ENCODE measurements at regions not wholly inside any gene's neighbourhood (a gene's known extent, or its start where the extent isn't known, plus 50 kb on each side); places are given as distances from the start of the nearest gene placed in this dataset.

DNA sequence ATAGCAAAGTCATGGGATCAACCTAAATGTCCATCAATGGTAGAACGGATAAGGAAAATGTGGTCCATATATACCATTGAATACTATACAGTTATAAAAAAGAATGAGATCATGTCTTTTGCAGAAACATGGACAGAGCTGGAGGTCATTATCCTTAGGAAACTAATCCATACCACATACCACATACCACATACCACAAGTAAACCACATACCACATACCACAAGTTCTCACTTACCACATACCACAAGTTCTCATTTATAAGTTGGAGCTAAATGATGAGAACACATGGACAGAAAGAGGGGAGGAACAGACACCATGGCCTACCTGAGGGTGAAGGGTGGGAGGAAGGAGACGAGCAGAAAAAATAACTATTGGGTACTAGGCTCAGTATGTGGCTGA lies 154.6 kb upstream of the GHR start:
- Histone ChIP-seq H3K27ac (ENCODE audit: low read length) (no peak overlapping the region), H3K4me3 (ENCODE audit: low read depth in 1 of 2, low read length in 2 of 2) (no peak overlapping the region), H3K4me2 (ENCODE audit: insufficient read depth, low read length) (no peak overlapping the region), H3K36me3 (ENCODE audit: insufficient read depth, low read length) (no peaks in the 10 kb centered on the region), H3K79me2 (ENCODE audit: insufficient read depth, low read length) (no peaks in the 10 kb centered on the region), H2AFZ (ENCODE audit: low read depth, low read length) (no peak overlapping the region), H4K20me1 (ENCODE audit: insufficient read depth, low read length) (no peaks in the 10 kb centered on the region), H3K9ac (ENCODE audit: low read depth, low read length) (no peak overlapping the region), H3K4me1 (ENCODE audit: insufficient read depth, low read length) (no peaks in the 10 kb centered on the region), H3K27me3 (ENCODE audit: insufficient read depth, low read length, poor library complexity) (no peaks in the 10 kb centered on the region), H3K9me3 (ENCODE audit: insufficient read depth, low read length, severe bottlenecking) (no peaks in the 10 kb centered on the region)
- DNase-seq: no peak
- no peak for TF ChIP-seq EZH2 (IDR thresholded peaks at IDR 0.05; ENCODE audit: borderline replicate concordance, low read depth, low read length, severe bottlenecking)
- TF ChIP-seq, protein P1, sequence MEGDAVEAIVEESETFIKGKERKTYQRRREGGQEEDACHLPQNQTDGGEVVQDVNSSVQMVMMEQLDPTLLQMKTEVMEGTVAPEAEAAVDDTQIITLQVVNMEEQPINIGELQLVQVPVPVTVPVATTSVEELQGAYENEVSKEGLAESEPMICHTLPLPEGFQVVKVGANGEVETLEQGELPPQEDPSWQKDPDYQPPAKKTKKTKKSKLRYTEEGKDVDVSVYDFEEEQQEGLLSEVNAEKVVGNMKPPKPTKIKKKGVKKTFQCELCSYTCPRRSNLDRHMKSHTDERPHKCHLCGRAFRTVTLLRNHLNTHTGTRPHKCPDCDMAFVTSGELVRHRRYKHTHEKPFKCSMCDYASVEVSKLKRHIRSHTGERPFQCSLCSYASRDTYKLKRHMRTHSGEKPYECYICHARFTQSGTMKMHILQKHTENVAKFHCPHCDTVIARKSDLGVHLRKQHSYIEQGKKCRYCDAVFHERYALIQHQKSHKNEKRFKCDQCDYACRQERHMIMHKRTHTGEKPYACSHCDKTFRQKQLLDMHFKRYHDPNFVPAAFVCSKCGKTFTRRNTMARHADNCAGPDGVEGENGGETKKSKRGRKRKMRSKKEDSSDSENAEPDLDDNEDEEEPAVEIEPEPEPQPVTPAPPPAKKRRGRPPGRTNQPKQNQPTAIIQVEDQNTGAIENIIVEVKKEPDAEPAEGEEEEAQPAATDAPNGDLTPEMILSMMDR (IDR thresholded peaks at IDR 0.05; ENCODE audit: borderline replicate concordance, extremely low read depth, low read length, poor library complexity, severe bottlenecking): no peak
- ATAC-seq (ENCODE audit: insufficient read depth, low read depth): 0 out of 3 replicates have a peak, but pooled peaks have one; percentile 22

- TF ChIP-seq, protein P1 (IDR thresholded peaks at IDR 0.05; ENCODE audit: borderline replicate concordance, extremely low read depth, low read length, poor library complexity, severe bottlenecking): no peak
- no peak for TF ChIP-seq EZH2 (IDR thresholded peaks at IDR 0.05; ENCODE audit: borderline replicate concordance, low read depth, low read length, severe bottlenecking)
- DNase-seq: no peak
- Histone ChIP-seq H3K27ac (ENCODE audit: low read length) (no peak overlapping the region), H4K20me1 (ENCODE audit: insufficient read depth, low read length) (no peaks in the 10 kb centered on the region), H3K36me3 (ENCODE audit: insufficient read depth, low read length) (no peaks in the 10 kb centered on the region), H3K9ac (ENCODE audit: low read depth, low read length) (no peak overlapping the region), H3K79me2 (ENCODE audit: insufficient read depth, low read length) (no peaks in the 10 kb centered on the region), H2AFZ (ENCODE audit: low read depth, low read length) (no peak overlapping the region), H3K4me3 (ENCODE audit: low read depth in 1 of 2, low read length in 2 of 2) (no peak overlapping the region), H3K27me3 (ENCODE audit: insufficient read depth, low read length, poor library complexity) (no peaks in the 10 kb centered on the region), H3K4me2 (ENCODE audit: insufficient read depth, low read length) (no peak overlapping the region), H3K9me3 (ENCODE audit: insufficient read depth, low read length, severe bottlenecking) (no peaks in the 10 kb centered on the region), H3K4me1 (ENCODE audit: insufficient read depth, low read length) (no peaks in the 10 kb centered on the region)
- ATAC-seq (ENCODE audit: insufficient read depth, low read depth): no peak
These were observed 152.5 kb upstream of the GHR start for GRCh38 chr5:42270771-42271170.

DNA sequence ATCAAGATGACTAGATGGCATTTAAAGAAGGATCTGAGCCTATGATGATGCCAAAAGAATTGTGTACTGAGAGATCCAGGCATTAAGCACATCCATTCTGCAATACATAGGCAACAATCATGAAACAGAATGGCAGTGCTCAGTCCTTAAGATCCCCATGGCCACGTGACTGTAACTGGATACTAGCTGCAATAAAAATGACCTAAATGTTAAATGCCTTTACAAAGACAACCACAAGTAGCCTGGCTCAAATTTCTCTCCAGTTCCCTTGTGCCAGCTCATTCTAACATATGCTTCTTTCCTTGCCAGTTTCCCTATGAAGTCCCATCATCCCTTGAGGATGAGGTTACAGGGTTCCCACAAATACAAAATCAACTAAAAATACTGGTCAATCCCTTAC lies 148.3 kb upstream of the GHR start:
- H3K4me2 ChIP-seq (ENCODE audit: insufficient read depth, low read length): no peak overlapping the region
- no peak overlapping the region for H3K9ac ChIP-seq (ENCODE audit: low read depth, low read length)
- H3K4me1 ChIP-seq (ENCODE audit: insufficient read depth, low read length): no peaks in the 10 kb centered on the region
- no peaks in the 10 kb centered on the region for H3K27me3 ChIP-seq (ENCODE audit: insufficient read depth, low read length, poor library complexity)
- no peaks in the 10 kb centered on the region for H3K9me3 ChIP-seq (ENCODE audit: insufficient read depth, low read length, severe bottlenecking)
- DNase-seq (no peak), ATAC-seq (ENCODE audit: insufficient read depth, low read depth) (no peak)
- H2AFZ ChIP-seq (ENCODE audit: low read depth, low read length): no peak overlapping the region
- no peaks in the 10 kb centered on the region for H3K79me2 ChIP-seq (ENCODE audit: insufficient read depth, low read length)
- TF ChIP-seq EZH2 (IDR thresholded peaks at IDR 0.05; ENCODE audit: borderline replicate concordance, low read depth, low read length, severe bottlenecking): no peak
- TF ChIP-seq, protein P1 (IDR thresholded peaks at IDR 0.05; ENCODE audit: borderline replicate concordance, extremely low read depth, low read length, poor library complexity, severe bottlenecking): no peak
- no peaks in the 10 kb centered on the region for H3K36me3 ChIP-seq (ENCODE audit: insufficient read depth, low read length)
- no peak overlapping the region for H3K4me3 ChIP-seq (ENCODE audit: low read depth in 1 of 2, low read length in 2 of 2)
- H3K27ac ChIP-seq (ENCODE audit: low read length): no peak overlapping the region
- H4K20me1 ChIP-seq (ENCODE audit: insufficient read depth, low read length): no peaks in the 10 kb centered on the region

GRCh38 chr5:42277293-42277692 lies 145.9 kb upstream of the GHR start:
- H3K9me3 ChIP-seq (ENCODE audit: insufficient read depth, low read length, severe bottlenecking): no peaks in the 10 kb centered on the region
- ATAC-seq (ENCODE audit: insufficient read depth, low read depth) (no peak), DNase-seq (no peak)
- no peak for TF ChIP-seq EZH2 (IDR thresholded peaks at IDR 0.05; ENCODE audit: borderline replicate concordance, low read depth, low read length, severe bottlenecking)
- TF ChIP-seq, protein P1 (IDR thresholded peaks at IDR 0.05; ENCODE audit: borderline replicate concordance, extremely low read depth, low read length, poor library complexity, severe bottlenecking): no peak
- no peaks in the 10 kb centered on the region for H3K79me2 ChIP-seq (ENCODE audit: insufficient read depth, low read length)
- H3K27me3 ChIP-seq (ENCODE audit: insufficient read depth, low read length, poor library complexity): no peaks in the 10 kb centered on the region
- no peak overlapping the region for H3K27ac ChIP-seq (ENCODE audit: low read length)
- no peaks in the 10 kb centered on the region for H3K36me3 ChIP-seq (ENCODE audit: insufficient read depth, low read length)
- no peak overlapping the region for H3K4me2 ChIP-seq (ENCODE audit: insufficient read depth, low read length)
- H2AFZ ChIP-seq (ENCODE audit: low read depth, low read length): no peak overlapping the region
- H3K4me3 ChIP-seq (ENCODE audit: low read depth in 1 of 2, low read length in 2 of 2): no peak overlapping the region
- no peaks in the 10 kb centered on the region for H3K4me1 ChIP-seq (ENCODE audit: insufficient read depth, low read length)
- no peak overlapping the region for H3K9ac ChIP-seq (ENCODE audit: low read depth, low read length)
- H4K20me1 ChIP-seq (ENCODE audit: insufficient read depth, low read length): no peaks in the 10 kb centered on the region
